HFFc6 (cell line): ENCODE measurements at regions not wholly inside any gene's neighbourhood (a gene's known extent, or its start where the extent isn't known, plus 50 kb on each side); places are given as distances from the start of the nearest gene placed in this dataset.
A peak's percentile ranks its signal among the peaks of the same experiment; 100 is the strongest.

Source experiments
- DNase-seq: peaks from one replicate; pipeline ENCODE4 v3.0.0-alpha.2; 2018
- H3K27ac Mint-ChIP-seq: 2 replicates; pipeline ENCODE4 v1.8.0; 2020; ENCODE audit warnings: mild to moderate bottlenecking, mixed read lengths
- H3K27me3 Mint-ChIP-seq: 2 replicates; pipeline ENCODE4 v1.8.0; 2021; ENCODE audit warnings: mild to moderate bottlenecking, moderate library complexity, mixed read lengths; ENCODE audit not compliant: insufficient read depth
- H3K36me3 Mint-ChIP-seq: 2 replicates; pipeline ENCODE4 v1.8.0; 2021; ENCODE audit warnings: low read depth, mixed read lengths
- H3K4me1 Mint-ChIP-seq: 2 replicates; pipeline ENCODE4 v1.8.0; 2020; ENCODE audit warnings: low read depth, mixed read lengths
- H3K4me3 Mint-ChIP-seq: 2 replicates; pipeline ENCODE4 v1.8.0; 2020; ENCODE audit warnings: mild to moderate bottlenecking, moderate library complexity, mixed read lengths
- H3K9me3 Mint-ChIP-seq: 2 replicates; pipeline ENCODE4 v1.8.0; 2020; ENCODE audit warnings: mild to moderate bottlenecking, mixed read lengths
- CTCF ChIP-seq: fragments of 200-600 bp; sonication (generic); IDR thresholded peaks from 2 replicates; pipeline ENCODE4 v1.5.0; 2021; ENCODE audit warnings: antibody characterized with exemption, mild to moderate bottlenecking

GRCh38 chr15:59917504-59918157 lies 86.5 kb upstream of the FOXB1 start:
- H3K27me3 Mint-ChIP-seq, result peaks cover 4% of the 10 kb centered on the region
- no peak overlapping the region for H3K27ac Mint-ChIP-seq
- H3K9me3 Mint-ChIP-seq, result no peaks in the 10 kb centered on the region
- TF ChIP-seq CTCF, result peak; percentile 70
- DNase-seq, result peak; percentile 26
- peaks cover 12% of the 10 kb centered on the region for H3K4me1 Mint-ChIP-seq
- H3K36me3 Mint-ChIP-seq, result no peaks in the 10 kb centered on the region
- H3K4me3 Mint-ChIP-seq, result no peak overlapping the region

GRCh38 chr15:59906046-59906445 lies 98.1 kb upstream of the FOXB1 start:
- Mint-ChIP-seq H3K4me1 (no peaks in the 10 kb centered on the region), H3K27me3 (peaks cover 4% of the 10 kb centered on the region; the same call in 1 of the 2 replicates), H3K27ac (no peak overlapping the region), H3K4me3 (no peak overlapping the region), H3K9me3 (no peaks in the 10 kb centered on the region; the same call in 1 of the 2 replicates), H3K36me3 (no peaks in the 10 kb centered on the region)
- TF ChIP-seq CTCF, result no peak
- no peak for DNase-seq

- peaks cover 4% of the 10 kb centered on the region; the same call in 1 of the 2 replicates for H3K27me3 Mint-ChIP-seq
- no peak for TF ChIP-seq CTCF
- DNase-seq, result no peak
Measured at GRCh38 chr15:59905176-59905575, 98.9 kb upstream of the FOXB1 start.

GRCh38 chr15:59904450-59905135 lies 99.5 kb upstream of the FOXB1 start:
- DNase-seq, result no peak
- no peak for TF ChIP-seq CTCF
- Mint-ChIP-seq H3K36me3 (no peaks in the 10 kb centered on the region), H3K4me3 (no peak overlapping the region), H3K27ac (no peak overlapping the region), H3K27me3 (peaks cover 4% of the 10 kb centered on the region; the same call in 1 of the 2 replicates), H3K4me1 (no peaks in the 10 kb centered on the region), H3K9me3 (no peaks in the 10 kb centered on the region; the same call in 1 of the 2 replicates)

More at GRCh38 chr15:59905176-59905575, 98.9 kb upstream of the FOXB1 start:
- no peaks in the 10 kb centered on the region; the same call in 1 of the 2 replicates for H3K9me3 Mint-ChIP-seq
- no peak overlapping the region for H3K4me3 Mint-ChIP-seq
- H3K4me1 Mint-ChIP-seq, result no peaks in the 10 kb centered on the region
- no peak overlapping the region for H3K27ac Mint-ChIP-seq
- no peaks in the 10 kb centered on the region for H3K36me3 Mint-ChIP-seq

GRCh38 chr15:59896663-59897074 lies 107.4 kb upstream of the FOXB1 start:
- no peaks in the 10 kb centered on the region for H3K4me1 Mint-ChIP-seq
- no peak for DNase-seq
- no peak overlapping the region for H3K4me3 Mint-ChIP-seq
- H3K27me3 Mint-ChIP-seq, result no peaks in the 10 kb centered on the region
- no peak for TF ChIP-seq CTCF
- H3K27ac Mint-ChIP-seq, result no peak overlapping the region
- peaks cover 28% of the 10 kb centered on the region for H3K9me3 Mint-ChIP-seq
- no peaks in the 10 kb centered on the region for H3K36me3 Mint-ChIP-seq
